PFSK-1 (cell line): ENCODE measurements at regions not wholly inside any gene's neighbourhood (a gene's known extent, or its start where the extent isn't known, plus 50 kb on each side); places are given as distances from the start of the nearest gene placed in this dataset.

Source experiments
- FOXP2 ChIP-seq: optimal IDR thresholded peaks from 2 replicates; pipeline ENCODE3; 2011; ENCODE audit warnings: borderline replicate concordance, control low read depth, inconsistent platforms; ENCODE audit not compliant: insufficient read depth; ENCODE audit errors: extremely low read length, extremely low read depth
- POLR2AphosphoS5 ChIP-seq: IDR thresholded peaks from 2 replicates; pipeline ENCODE4 v1.6.1; 2012; ENCODE audit warnings: low read depth, mild to moderate bottlenecking, control low read depth, low read length, moderate library complexity
- SIN3A ChIP-seq: IDR thresholded peaks from 2 replicates; pipeline ENCODE4 v1.6.1; 2012; ENCODE audit warnings: mild to moderate bottlenecking, low read length, moderate library complexity, borderline replicate concordance; ENCODE audit not compliant: insufficient read depth
- TAF1 ChIP-seq: IDR thresholded peaks from 2 replicates; pipeline ENCODE4 v1.6.1; 2012; ENCODE audit warnings: low read length, control low read depth, borderline replicate concordance; ENCODE audit not compliant: insufficient read depth
- TF ChIP-seq, protein P1 (sequence below), 2 experiments: IDR thresholded peaks; 2 replicates each; pipeline versions ENCODE4 v1.6.1 to v1.8.0; 2011 to 2012; ENCODE audit warnings: low read depth in 2 of 2, low read length in 2 of 2, control low read depth in 1 of 2, inconsistent platforms in 1 of 2, mild to moderate bottlenecking in 1 of 2, moderate library complexity in 1 of 2; ENCODE audit not compliant: insufficient read depth in 1 of 2

DNA sequence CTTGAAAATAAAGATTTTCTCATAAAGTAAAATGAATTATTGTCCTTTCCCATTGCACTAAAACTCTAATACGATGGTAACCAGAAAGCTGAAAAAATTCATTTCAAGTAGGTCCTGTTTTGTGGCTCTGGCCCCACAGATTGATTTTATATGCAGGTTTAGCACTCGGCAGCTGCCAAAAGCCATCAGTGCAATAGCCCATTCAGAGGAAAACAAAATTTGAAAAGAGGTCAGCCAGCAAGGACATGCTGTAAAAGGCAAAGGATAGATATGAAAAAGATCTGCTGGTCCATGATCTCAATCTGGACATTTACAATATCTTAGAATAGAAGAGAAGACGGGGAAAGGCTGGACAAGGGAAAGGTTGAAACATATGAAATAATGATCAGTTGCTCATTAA lies 414.8 kb upstream of the NOVA1 start:
- TF ChIP-seq, protein P1, sequence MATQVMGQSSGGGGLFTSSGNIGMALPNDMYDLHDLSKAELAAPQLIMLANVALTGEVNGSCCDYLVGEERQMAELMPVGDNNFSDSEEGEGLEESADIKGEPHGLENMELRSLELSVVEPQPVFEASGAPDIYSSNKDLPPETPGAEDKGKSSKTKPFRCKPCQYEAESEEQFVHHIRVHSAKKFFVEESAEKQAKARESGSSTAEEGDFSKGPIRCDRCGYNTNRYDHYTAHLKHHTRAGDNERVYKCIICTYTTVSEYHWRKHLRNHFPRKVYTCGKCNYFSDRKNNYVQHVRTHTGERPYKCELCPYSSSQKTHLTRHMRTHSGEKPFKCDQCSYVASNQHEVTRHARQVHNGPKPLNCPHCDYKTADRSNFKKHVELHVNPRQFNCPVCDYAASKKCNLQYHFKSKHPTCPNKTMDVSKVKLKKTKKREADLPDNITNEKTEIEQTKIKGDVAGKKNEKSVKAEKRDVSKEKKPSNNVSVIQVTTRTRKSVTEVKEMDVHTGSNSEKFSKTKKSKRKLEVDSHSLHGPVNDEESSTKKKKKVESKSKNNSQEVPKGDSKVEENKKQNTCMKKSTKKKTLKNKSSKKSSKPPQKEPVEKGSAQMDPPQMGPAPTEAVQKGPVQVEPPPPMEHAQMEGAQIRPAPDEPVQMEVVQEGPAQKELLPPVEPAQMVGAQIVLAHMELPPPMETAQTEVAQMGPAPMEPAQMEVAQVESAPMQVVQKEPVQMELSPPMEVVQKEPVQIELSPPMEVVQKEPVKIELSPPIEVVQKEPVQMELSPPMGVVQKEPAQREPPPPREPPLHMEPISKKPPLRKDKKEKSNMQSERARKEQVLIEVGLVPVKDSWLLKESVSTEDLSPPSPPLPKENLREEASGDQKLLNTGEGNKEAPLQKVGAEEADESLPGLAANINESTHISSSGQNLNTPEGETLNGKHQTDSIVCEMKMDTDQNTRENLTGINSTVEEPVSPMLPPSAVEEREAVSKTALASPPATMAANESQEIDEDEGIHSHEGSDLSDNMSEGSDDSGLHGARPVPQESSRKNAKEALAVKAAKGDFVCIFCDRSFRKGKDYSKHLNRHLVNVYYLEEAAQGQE (IDR thresholded peaks at IDR 0.05; ENCODE audit: insufficient read depth in 1 of 2, low read depth in 2 of 2, low read length in 2 of 2) = no peak
- TF ChIP-seq POLR2AphosphoS5 (no peak), TAF1 (no peak), SIN3A (no peak), FOXP2 (no peak)
